Astrocyte of the spinal cord (primary cell): ENCODE measurements at regions not wholly inside any gene's neighbourhood (a gene's known extent, or its start where the extent isn't known, plus 50 kb on each side); places are given as distances from the start of the nearest gene placed in this dataset.
"Not testable (repeated sequence)": the region's sequence is repeated elsewhere in the genome, so short reads cannot be mapped to it uniquely, and the experiment has no call there.

Source experiments
- DNase-seq: peaks from one replicate; pipeline ENCODE4 v3.0.0; 2011; ENCODE audit warnings: low read depth, low spot score
- H3K4me3 ChIP-seq: 2 replicates; pipeline ENCODE4 v1.5.1; 2011; ENCODE audit warnings: low read depth, mild to moderate bottlenecking, low read length, moderate library complexity
- CTCF ChIP-seq: IDR thresholded peaks from 2 replicates; pipeline ENCODE4 v1.5.1; 2012; ENCODE audit warnings: low read depth, mild to moderate bottlenecking, low read length, inconsistent platforms
- in situ Hi-C: cut with HindIII; loops from 2 replicates; pipeline ENCODE4 v1.10.0; 2017; ENCODE audit warnings: low sequenced_read_pairs

GRCh38 chr1:30134466-30135217 lies 588.7 kb downstream of the MATN1 start:
- H3K4me3 ChIP-seq, result no peak overlapping the region
- DNase-seq, result no peak
- in situ Hi-C loops, result no loop called here
- TF ChIP-seq CTCF, result no peak

- in situ Hi-C loops, result no loop called here
- DNase-seq, result no peak
- no peak overlapping the region for H3K4me3 ChIP-seq
- no peak for TF ChIP-seq CTCF
Measured at GRCh38 chr1:30133414-30134055, 589.9 kb downstream of the MATN1 start.

GRCh38 chr1:30132602-30133286 lies 590.6 kb downstream of the MATN1 start:
- no peak for TF ChIP-seq CTCF

GRCh38 chr1:30130566-30130965 lies 592.8 kb downstream of the MATN1 start:
- in situ Hi-C loops, H3K4me3 ChIP-seq, DNase-seq: not testable (repeated sequence)

More at GRCh38 chr1:30132602-30133286, 590.6 kb downstream of the MATN1 start:
- no peak overlapping the region for H3K4me3 ChIP-seq
- DNase-seq, result no peak
- in situ Hi-C loops, result no loop called here

GRCh38 chr1:30130099-30130498 lies 593.3 kb downstream of the MATN1 start:
- in situ Hi-C loops, result no loop called here
- no peak for TF ChIP-seq CTCF
- DNase-seq, result no peak
- H3K4me3 ChIP-seq, result no peak overlapping the region

GRCh38 chr1:30129421-30130055 lies 593.8 kb downstream of the MATN1 start:
- no peak for TF ChIP-seq CTCF
- no peak overlapping the region for H3K4me3 ChIP-seq
- DNase-seq, result no peak
- in situ Hi-C loops, result no loop called here
